ENCODE measurements at regions not wholly inside any gene's neighbourhood (a gene's known extent, or its start where the extent isn't known, plus 50 kb on each side); places are given as distances from the start of the nearest gene placed in this dataset.

DNA sequence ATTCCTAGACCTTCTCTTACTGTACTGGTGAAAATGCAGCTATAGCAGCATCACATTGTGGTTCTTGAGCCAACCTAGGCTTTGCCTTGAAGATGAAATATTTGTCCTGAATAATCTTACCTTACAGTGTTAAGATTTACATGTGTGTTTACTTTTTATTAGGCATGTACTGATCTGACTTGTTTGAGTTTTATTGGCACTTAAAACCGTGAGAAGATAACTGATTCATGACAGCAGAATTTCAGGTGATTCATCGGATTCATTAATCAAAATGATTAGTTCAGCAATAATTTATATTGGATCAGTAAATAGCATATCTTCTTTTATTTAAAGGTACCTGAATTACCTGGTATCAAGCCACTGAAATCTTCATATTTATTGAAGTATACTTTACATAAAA, 296.3 kb downstream of the KLF5 start:
- no peak for FAIRE-seq
- TF ChIP-seq, protein P1, sequence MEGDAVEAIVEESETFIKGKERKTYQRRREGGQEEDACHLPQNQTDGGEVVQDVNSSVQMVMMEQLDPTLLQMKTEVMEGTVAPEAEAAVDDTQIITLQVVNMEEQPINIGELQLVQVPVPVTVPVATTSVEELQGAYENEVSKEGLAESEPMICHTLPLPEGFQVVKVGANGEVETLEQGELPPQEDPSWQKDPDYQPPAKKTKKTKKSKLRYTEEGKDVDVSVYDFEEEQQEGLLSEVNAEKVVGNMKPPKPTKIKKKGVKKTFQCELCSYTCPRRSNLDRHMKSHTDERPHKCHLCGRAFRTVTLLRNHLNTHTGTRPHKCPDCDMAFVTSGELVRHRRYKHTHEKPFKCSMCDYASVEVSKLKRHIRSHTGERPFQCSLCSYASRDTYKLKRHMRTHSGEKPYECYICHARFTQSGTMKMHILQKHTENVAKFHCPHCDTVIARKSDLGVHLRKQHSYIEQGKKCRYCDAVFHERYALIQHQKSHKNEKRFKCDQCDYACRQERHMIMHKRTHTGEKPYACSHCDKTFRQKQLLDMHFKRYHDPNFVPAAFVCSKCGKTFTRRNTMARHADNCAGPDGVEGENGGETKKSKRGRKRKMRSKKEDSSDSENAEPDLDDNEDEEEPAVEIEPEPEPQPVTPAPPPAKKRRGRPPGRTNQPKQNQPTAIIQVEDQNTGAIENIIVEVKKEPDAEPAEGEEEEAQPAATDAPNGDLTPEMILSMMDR (IDR thresholded peaks at IDR 0.05; ENCODE audit: insufficient read depth, missing control alignments) = no peak

DNA sequence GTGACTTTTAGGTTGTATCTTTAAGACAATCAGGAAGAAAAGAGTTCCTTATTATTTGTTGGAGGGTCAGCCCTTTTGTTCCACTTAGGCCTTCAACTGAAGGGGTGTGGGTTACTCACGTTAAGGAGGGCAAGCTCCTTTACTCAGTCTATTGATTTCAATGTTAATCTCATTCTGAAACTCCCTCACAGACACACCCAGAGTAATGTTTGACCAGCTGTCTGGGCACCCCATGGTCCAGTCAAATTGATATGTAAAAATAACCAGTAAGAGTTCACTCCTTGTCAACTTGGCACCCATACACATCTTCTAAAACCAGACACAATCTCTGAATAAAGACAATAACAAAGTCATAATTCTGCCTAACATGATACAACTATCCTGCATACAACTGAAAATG, 292.9 kb downstream of the KLF5 start:
- TF ChIP-seq, protein P1 (IDR thresholded peaks at IDR 0.05; ENCODE audit: insufficient read depth, missing control alignments) = no peak
- FAIRE-seq = no peak
- no peak for DNase-seq (ENCODE audit: insufficient read length, low spot score)

More for the DNA sequence above, 296.3 kb downstream of the KLF5 start:
- no peak for DNase-seq (ENCODE audit: insufficient read length, low spot score)

DNA sequence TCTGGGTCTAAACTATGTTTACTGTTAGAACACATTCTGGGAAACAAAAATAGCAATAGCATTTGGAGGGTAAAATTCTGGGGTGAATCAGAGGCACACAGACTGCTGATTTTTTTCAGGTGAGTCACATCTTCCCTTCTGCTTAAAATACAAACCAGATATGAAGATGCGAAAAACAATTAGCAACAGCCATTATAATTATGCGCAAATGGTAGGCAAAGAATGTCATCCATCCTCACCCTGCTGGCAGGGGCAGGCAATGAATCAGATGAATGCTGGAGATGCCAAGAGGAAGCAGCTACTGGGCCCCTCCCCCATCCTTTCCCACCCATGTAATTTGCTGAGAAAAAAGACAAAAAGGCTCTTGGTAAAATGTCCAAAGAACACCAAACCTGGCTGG, 282.9 kb downstream of the KLF5 start:
- DNase-seq (ENCODE audit: insufficient read length, low spot score) (no peak), FAIRE-seq (no peak)
- TF ChIP-seq, protein P1 (IDR thresholded peaks at IDR 0.05; ENCODE audit: insufficient read depth, missing control alignments) = no peak

DNA sequence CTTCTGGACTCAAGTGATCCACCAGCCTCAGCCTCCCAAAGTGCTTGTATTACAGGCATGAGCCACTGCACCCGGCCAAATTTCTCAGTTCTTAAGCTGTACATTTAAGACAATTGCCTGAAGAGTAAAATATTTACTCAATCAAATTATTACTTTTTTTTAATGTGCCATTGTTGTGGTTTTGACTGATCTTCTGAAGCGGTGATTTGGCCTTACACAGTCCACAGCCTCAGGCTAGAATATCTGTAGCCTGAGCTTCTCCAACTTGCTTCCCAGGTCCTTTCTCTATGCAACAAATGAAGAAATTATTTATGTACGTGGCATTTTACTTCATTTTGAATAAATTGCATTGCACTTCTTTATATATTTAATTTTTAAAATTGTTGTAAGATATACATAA, 281.3 kb downstream of the KLF5 start:
- DNase-seq (ENCODE audit: insufficient read length, low spot score) (no peak), FAIRE-seq (no peak)
- TF ChIP-seq, protein P1 (IDR thresholded peaks at IDR 0.05; ENCODE audit: insufficient read depth, missing control alignments) = no peak

DNA sequence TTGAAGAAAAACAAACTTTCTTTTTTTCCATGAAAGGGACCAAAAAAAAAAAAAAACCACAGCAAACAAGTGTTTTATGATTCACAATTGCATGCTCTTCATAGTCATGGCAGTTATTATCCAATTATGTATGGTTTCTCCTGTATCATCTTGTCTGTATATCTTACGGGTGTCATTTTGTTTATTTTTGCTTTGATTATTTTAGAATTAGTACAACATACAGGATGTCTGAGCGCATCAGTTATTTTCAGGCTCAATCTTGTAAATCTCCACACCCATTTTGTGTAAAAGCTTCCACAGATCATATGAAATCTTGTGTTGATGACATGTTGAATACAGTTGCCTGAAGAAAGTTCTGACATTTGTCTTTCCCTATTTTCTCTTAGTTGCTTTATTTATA, 280.3 kb downstream of the KLF5 start:
- TF ChIP-seq, protein P1 (IDR thresholded peaks at IDR 0.05; ENCODE audit: insufficient read depth, missing control alignments) = no peak
- FAIRE-seq = no peak
- no peak for DNase-seq (ENCODE audit: insufficient read length, low spot score)

DNA sequence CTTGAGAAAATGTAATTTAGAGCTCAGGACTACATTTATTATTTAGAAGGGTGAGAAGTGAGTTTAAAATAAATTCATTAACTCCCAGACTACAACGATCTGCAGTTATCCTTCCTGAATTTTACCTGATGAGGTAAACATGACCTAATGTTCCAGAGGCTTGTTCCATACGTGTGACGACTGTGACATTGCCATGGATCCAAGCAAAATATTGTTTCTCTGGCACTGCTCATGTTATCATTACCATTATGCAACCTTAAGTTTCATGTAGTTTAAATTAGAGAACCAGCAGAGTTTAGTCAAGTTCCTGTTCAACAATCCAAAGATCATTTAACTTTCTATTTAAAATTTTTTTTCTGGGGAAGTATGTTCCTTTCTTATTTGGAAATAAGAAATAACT, 279.6 kb downstream of the KLF5 start:
- no peak for DNase-seq (ENCODE audit: insufficient read length, low spot score)
- no peak for FAIRE-seq
- TF ChIP-seq, protein P1 (IDR thresholded peaks at IDR 0.05; ENCODE audit: insufficient read depth, missing control alignments) = no peak

DNA sequence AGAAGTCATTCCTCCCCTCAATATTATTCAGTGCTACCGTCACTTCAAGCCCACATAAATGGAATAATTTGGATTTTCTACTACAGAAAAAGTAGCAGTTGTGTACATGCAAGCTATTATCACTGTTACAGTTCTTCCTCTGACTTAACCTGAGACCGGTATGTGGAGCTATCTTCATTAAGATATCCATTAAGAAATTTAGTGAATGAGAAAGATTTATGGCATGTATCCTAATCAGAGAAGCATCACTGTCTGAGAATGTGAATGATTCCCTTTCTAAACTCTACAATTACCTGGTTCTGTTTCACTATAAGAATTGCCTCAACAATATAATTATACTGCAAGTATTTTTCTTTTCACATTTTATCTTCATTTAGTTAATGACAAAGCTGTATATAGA, 278.7 kb downstream of the KLF5 start:
- TF ChIP-seq, protein P1 (IDR thresholded peaks at IDR 0.05; ENCODE audit: insufficient read depth, missing control alignments) = no peak
- DNase-seq (ENCODE audit: insufficient read length, low spot score) (no peak), FAIRE-seq (no peak)

Measured in D721Med (cell line).